Astrocyte (in vitro differentiated cells and primary cell): ENCODE measurements at regions not wholly inside any gene's neighbourhood (a gene's known extent, or its start where the extent isn't known, plus 50 kb on each side); places are given as distances from the start of the nearest gene placed in this dataset.

Experiments
- DNase-seq: peaks from one replicate; pipeline ENCODE4 v3.0.0-alpha.2; 2010; ENCODE audit warnings: low read depth
- FAIRE-seq: peaks from 2 replicates; lab custom pipeline; 2011; peaks lifted over from hg19 to GRCh38; lab: Jason Lieb, UNC
- H2AFZ ChIP-seq: 2 replicates; pipeline ENCODE4 v1.6.0; 2012; ENCODE audit warnings: low read depth, low read length, inconsistent platforms
- H3K27ac ChIP-seq: 2 replicates; pipeline ENCODE4 v1.5.1; 2011; ENCODE audit warnings: low read depth, low read length, inconsistent platforms
- H3K27me3 ChIP-seq: 2 replicates; pipeline ENCODE4 v1.6.0; 2011; ENCODE audit warnings: low read length, inconsistent platforms; ENCODE audit not compliant: insufficient read depth
- H3K36me3 ChIP-seq: 2 replicates; pipeline ENCODE4 v1.5.1; 2011; ENCODE audit warnings: low read length, inconsistent platforms; ENCODE audit not compliant: insufficient read depth
- H3K4me1 ChIP-seq: 2 replicates; pipeline ENCODE4 v1.5.1; 2011; ENCODE audit warnings: low read length, inconsistent platforms; ENCODE audit not compliant: insufficient read depth
- H3K4me2 ChIP-seq: 2 replicates; pipeline ENCODE4 v1.6.0; 2012; ENCODE audit warnings: low read length, inconsistent platforms
- H3K4me3 ChIP-seq: 2 replicates; pipeline ENCODE4 v1.5.1; 2011; ENCODE audit warnings: low read depth, mild to moderate bottlenecking, low read length, inconsistent platforms; ENCODE audit not compliant: insufficient read depth
- H3K79me2 ChIP-seq: 2 replicates; pipeline ENCODE4 v1.6.0; 2012; ENCODE audit warnings: mild to moderate bottlenecking, low read length, inconsistent platforms; ENCODE audit not compliant: insufficient read depth
- H3K9ac ChIP-seq: 2 replicates; pipeline ENCODE4 v1.6.0; 2012; ENCODE audit warnings: mild to moderate bottlenecking, low read length, inconsistent platforms
- H3K9me3 ChIP-seq: 2 replicates; pipeline ENCODE4 v1.5.1; 2012; ENCODE audit warnings: low read depth, mild to moderate bottlenecking, low read length, inconsistent platforms; ENCODE audit not compliant: insufficient read depth
- H4K20me1 ChIP-seq: 2 replicates; pipeline ENCODE4 v1.6.0; 2012; ENCODE audit warnings: low read length, inconsistent platforms; ENCODE audit not compliant: insufficient read depth
- H3K27ac Mint-ChIP-seq: one replicate; pipeline ENCODE4 v1.8.0; 2021; ENCODE audit warnings: mild to moderate bottlenecking, mixed read lengths; ENCODE audit not compliant: unreplicated experiment
- H3K27me3 Mint-ChIP-seq: one replicate; pipeline ENCODE4 v1.8.0; 2021; ENCODE audit warnings: low read depth, mixed read lengths; ENCODE audit not compliant: unreplicated experiment
- H3K36me3 Mint-ChIP-seq: one replicate; pipeline ENCODE4 v1.8.0; 2021; ENCODE audit warnings: low read depth, mixed read lengths; ENCODE audit not compliant: unreplicated experiment
- H3K4me1 Mint-ChIP-seq: one replicate; pipeline ENCODE4 v1.8.0; 2021; ENCODE audit warnings: low read depth, mixed read lengths; ENCODE audit not compliant: unreplicated experiment
- H3K4me3 Mint-ChIP-seq: one replicate; pipeline ENCODE4 v1.8.0; 2021; ENCODE audit warnings: mild to moderate bottlenecking, moderate library complexity, mixed read lengths; ENCODE audit not compliant: unreplicated experiment
- H3K9me3 Mint-ChIP-seq: one replicate; pipeline ENCODE4 v1.8.0; 2021; ENCODE audit warnings: mild to moderate bottlenecking, mixed read lengths; ENCODE audit not compliant: unreplicated experiment
- EZH2 ChIP-seq: IDR thresholded peaks from 2 replicates; pipeline ENCODE4 v1.6.1; 2012; ENCODE audit warnings: mild to moderate bottlenecking, low read length, inconsistent platforms; ENCODE audit not compliant: insufficient read depth
- TF ChIP-seq, protein P1 (sequence below): IDR thresholded peaks from 2 replicates; pipeline ENCODE4 v1.5.1; 2011; ENCODE audit warnings: low read depth, mild to moderate bottlenecking, inconsistent platforms, low read length, moderate library complexity; ENCODE audit not compliant: insufficient read depth

- Histone ChIP-seq H3K9ac (no peak overlapping the region), H3K4me1 (no peaks in the 10 kb centered on the region), H3K36me3 (no peaks in the 10 kb centered on the region), H3K9me3 (no peaks in the 10 kb centered on the region), H3K27me3 (no peaks in the 10 kb centered on the region), H3K4me2 (no peak overlapping the region), H4K20me1 (no peaks in the 10 kb centered on the region), H3K4me3 (no peak overlapping the region), H3K27ac (no peak overlapping the region), H2AFZ (no peak overlapping the region), H3K79me2 (no peaks in the 10 kb centered on the region)
- Mint-ChIP-seq H3K36me3 (no peaks in the 10 kb centered on the region), H3K9me3 (peaks cover 5% of the 10 kb centered on the region), H3K4me3 (no peak overlapping the region), H3K4me1 (peaks cover 4% of the 10 kb centered on the region), H3K27ac (no peak overlapping the region), H3K27me3 (peaks cover 3% of the 10 kb centered on the region)
- DNase-seq (no peak), FAIRE-seq (no peak)
- no peak for TF ChIP-seq EZH2
- TF ChIP-seq, protein P1, sequence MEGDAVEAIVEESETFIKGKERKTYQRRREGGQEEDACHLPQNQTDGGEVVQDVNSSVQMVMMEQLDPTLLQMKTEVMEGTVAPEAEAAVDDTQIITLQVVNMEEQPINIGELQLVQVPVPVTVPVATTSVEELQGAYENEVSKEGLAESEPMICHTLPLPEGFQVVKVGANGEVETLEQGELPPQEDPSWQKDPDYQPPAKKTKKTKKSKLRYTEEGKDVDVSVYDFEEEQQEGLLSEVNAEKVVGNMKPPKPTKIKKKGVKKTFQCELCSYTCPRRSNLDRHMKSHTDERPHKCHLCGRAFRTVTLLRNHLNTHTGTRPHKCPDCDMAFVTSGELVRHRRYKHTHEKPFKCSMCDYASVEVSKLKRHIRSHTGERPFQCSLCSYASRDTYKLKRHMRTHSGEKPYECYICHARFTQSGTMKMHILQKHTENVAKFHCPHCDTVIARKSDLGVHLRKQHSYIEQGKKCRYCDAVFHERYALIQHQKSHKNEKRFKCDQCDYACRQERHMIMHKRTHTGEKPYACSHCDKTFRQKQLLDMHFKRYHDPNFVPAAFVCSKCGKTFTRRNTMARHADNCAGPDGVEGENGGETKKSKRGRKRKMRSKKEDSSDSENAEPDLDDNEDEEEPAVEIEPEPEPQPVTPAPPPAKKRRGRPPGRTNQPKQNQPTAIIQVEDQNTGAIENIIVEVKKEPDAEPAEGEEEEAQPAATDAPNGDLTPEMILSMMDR = no peak
These were observed 273.6 kb upstream of the VEPH1 start for GRCh38 chr3:157776861-157777260.

DNA sequence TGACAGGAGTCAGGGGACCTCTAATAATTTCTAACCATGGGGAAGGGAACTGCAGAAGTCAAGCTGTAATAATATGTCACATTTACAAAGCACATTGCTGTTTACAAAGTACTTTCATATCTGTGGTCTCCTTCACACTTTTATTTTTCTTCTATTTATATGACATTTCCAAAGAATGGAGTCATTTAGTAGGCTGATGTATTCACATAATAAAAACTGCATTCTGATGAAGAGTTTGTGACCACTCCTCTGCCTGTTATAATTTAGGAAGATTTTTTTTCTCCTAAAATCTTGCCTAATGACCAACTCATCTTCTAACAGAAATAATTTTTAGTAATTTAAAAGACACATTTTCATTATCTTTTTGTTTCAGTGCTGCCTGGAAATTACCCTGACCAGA is 272.2 kb upstream of the VEPH1 start:
- no peaks in the 10 kb centered on the region for H3K4me1 ChIP-seq
- H3K9ac ChIP-seq = no peak overlapping the region
- Mint-ChIP-seq H3K4me1 (no peaks in the 10 kb centered on the region), H3K9me3 (peaks cover 3% of the 10 kb centered on the region), H3K36me3 (no peaks in the 10 kb centered on the region), H3K27me3 (peaks cover 3% of the 10 kb centered on the region), H3K4me3 (no peak overlapping the region), H3K27ac (no peak overlapping the region)
- H3K27me3 ChIP-seq = no peaks in the 10 kb centered on the region
- H3K27ac ChIP-seq = no peak overlapping the region
- no peak overlapping the region for H2AFZ ChIP-seq
- no peak overlapping the region for H3K4me3 ChIP-seq
- DNase-seq = no peak
- H3K36me3 ChIP-seq = no peaks in the 10 kb centered on the region
- H3K79me2 ChIP-seq = no peaks in the 10 kb centered on the region
- no peaks in the 10 kb centered on the region for H3K9me3 ChIP-seq
- H3K4me2 ChIP-seq = no peak overlapping the region
- H4K20me1 ChIP-seq = no peaks in the 10 kb centered on the region
- FAIRE-seq = no peak
- TF ChIP-seq, protein P1 = no peak
- TF ChIP-seq EZH2 = no peak

GRCh38 chr3:157769378-157769777 is 266.2 kb upstream of the VEPH1 start:
- no peaks in the 10 kb centered on the region for H3K4me1 Mint-ChIP-seq
- H3K27me3 Mint-ChIP-seq = no peaks in the 10 kb centered on the region
- no peak overlapping the region for H3K27ac ChIP-seq
- no peaks in the 10 kb centered on the region for H3K36me3 ChIP-seq
- H3K9me3 Mint-ChIP-seq = no peaks in the 10 kb centered on the region
- H4K20me1 ChIP-seq = no peaks in the 10 kb centered on the region
- H3K9me3 ChIP-seq = no peaks in the 10 kb centered on the region
- H3K36me3 Mint-ChIP-seq = no peaks in the 10 kb centered on the region
- no peak overlapping the region for H3K4me2 ChIP-seq
- no peaks in the 10 kb centered on the region for H3K4me1 ChIP-seq
- H3K27me3 ChIP-seq = no peaks in the 10 kb centered on the region
- TF ChIP-seq EZH2 = no peak
- TF ChIP-seq, protein P1 = no peak
- H3K4me3 Mint-ChIP-seq = no peak overlapping the region
- H3K79me2 ChIP-seq = no peaks in the 10 kb centered on the region
- no peak overlapping the region for H3K4me3 ChIP-seq
- FAIRE-seq (no peak), DNase-seq (no peak)
- H3K9ac ChIP-seq = no peak overlapping the region
- no peak overlapping the region for H2AFZ ChIP-seq
- no peak overlapping the region for H3K27ac Mint-ChIP-seq
